Esophagus muscularis mucosa (tissue), 4 donors: ENCODE measurements at regions not wholly inside any gene's neighbourhood (a gene's known extent, or its start where the extent isn't known, plus 50 kb on each side); places are given as distances from the start of the nearest gene placed in this dataset.

Experiments used
- DNase-seq: peaks from one replicate; pipeline ENCODE4 v3.0.0-alpha.2; 2017; ENCODE audit errors: extremely low spot score
- H3K27ac ChIP-seq, 4 donors: fragments of 200-600 bp; sonication (generic); replicated peaks in 1 of 4; 1 replicate in 3 of 4; 2 replicates in 1 of 4; pipeline ENCODE4 v1.5.1; 2016 to 2019; ENCODE audit warnings: mild to moderate bottlenecking in 1 of 4
- H3K27me3 ChIP-seq, 4 donors: fragments of 200-600 bp; sonication (generic); one replicate each; pipeline versions ENCODE4 v1.5.1 to v1.6.0; 2016 to 2019
- H3K36me3 ChIP-seq, 4 donors: fragments of 200-600 bp; sonication (generic); one replicate each; pipeline ENCODE4 v1.5.1; 2016 to 2019
- H3K4me1 ChIP-seq, 4 donors: fragments of 200-600 bp; sonication (generic); one replicate each; pipeline ENCODE4 v1.5.1; 2016 to 2019
- H3K4me3 ChIP-seq, 4 donors: fragments of 200-600 bp; sonication (generic); 1 replicate in 2 of 4; 2 replicates in 2 of 4; pipeline ENCODE4 v1.5.1; 2016 to 2019; ENCODE audit warnings: mild to moderate bottlenecking in 4 of 4, moderate library complexity in 1 of 4
- H3K9me3 ChIP-seq, 4 donors: fragments of 200-600 bp; sonication (generic); 1 replicate in 3 of 4; 2 replicates in 1 of 4; pipeline ENCODE4 v1.5.1; 2016 to 2019
- EP300 ChIP-seq: sonication (generic); formaldehyde crosslinking; IDR thresholded peaks from one replicate; pipeline ENCODE4 v1.6.1; 2017; ENCODE audit warnings: antibody characterized with exemption
- POLR2A ChIP-seq: fragments of 450-650 bp; IDR thresholded peaks from one replicate; pipeline ENCODE4 v1.6.1; 2017; ENCODE audit warnings: antibody characterized with exemption, moderate library complexity, mild to moderate bottlenecking, low read depth
- POLR2AphosphoS5 ChIP-seq, 2 donors: sonication (generic); formaldehyde crosslinking; IDR thresholded peaks; one replicate each; pipeline ENCODE4 v1.6.1; 2017; ENCODE audit warnings: antibody characterized with exemption in 2 of 2
- WGBS: methylation state at CpG from one replicate; pipeline ENCODE4 v1.1.5; 2018; 5-methylcytosine and 5-hydroxymethylcytosine counted together
- intact Hi-C: fragments of 100-400 bp; cut with DNase I; formaldehyde crosslinking; loops from one replicate; pipeline ENCODE4 v1.15.1; 2023
- TF ChIP-seq, protein P1 (sequence below), 3 experiments: fragments of 200-600 bp in 2 of 3; fragments of 450-650 bp in 1 of 3; sonication (generic) in 2 of 3; IDR thresholded peaks; one replicate each; pipeline ENCODE4 v1.5.1; 2017 to 2019; ENCODE audit warnings: antibody characterized with exemption in 3 of 3, mild to moderate bottlenecking in 2 of 3, moderate library complexity in 1 of 3

- 24% methylated on average over 4 of the region's 4 CpGs for WGBS
- Histone ChIP-seq H3K4me1 (peaks cover 33 to 60% (median 52%) of the 10 kb centered on the region in 4 donors), H3K9me3 (no peaks in the 10 kb centered on the region), H3K27me3 (no peaks in the 10 kb centered on the region), H3K27ac (peak overlapping the region; percentile 74 to 81 (median 78)), H3K4me3 (no peak overlapping the region), H3K36me3 (no peaks in the 10 kb centered on the region)
- no peak for DNase-seq
- intact Hi-C loops: loop anchor here (5.0 kb wide), 2 partner anchors 385 to 610 kb away; partner anchors contain the start of gene CITED2
- TF ChIP-seq POLR2AphosphoS5 (IDR thresholded peaks at IDR 0.05) (no peak), EP300 (no peak), POLR2A (no peak)
- TF ChIP-seq, protein P1, sequence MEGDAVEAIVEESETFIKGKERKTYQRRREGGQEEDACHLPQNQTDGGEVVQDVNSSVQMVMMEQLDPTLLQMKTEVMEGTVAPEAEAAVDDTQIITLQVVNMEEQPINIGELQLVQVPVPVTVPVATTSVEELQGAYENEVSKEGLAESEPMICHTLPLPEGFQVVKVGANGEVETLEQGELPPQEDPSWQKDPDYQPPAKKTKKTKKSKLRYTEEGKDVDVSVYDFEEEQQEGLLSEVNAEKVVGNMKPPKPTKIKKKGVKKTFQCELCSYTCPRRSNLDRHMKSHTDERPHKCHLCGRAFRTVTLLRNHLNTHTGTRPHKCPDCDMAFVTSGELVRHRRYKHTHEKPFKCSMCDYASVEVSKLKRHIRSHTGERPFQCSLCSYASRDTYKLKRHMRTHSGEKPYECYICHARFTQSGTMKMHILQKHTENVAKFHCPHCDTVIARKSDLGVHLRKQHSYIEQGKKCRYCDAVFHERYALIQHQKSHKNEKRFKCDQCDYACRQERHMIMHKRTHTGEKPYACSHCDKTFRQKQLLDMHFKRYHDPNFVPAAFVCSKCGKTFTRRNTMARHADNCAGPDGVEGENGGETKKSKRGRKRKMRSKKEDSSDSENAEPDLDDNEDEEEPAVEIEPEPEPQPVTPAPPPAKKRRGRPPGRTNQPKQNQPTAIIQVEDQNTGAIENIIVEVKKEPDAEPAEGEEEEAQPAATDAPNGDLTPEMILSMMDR (IDR thresholded peaks at IDR 0.05): no peak
Measured at GRCh38 chr6:139982652-139983295, 608.3 kb upstream of the CITED2 start.

GRCh38 chr6:139982195-139982594, 607.7 kb upstream of the CITED2 start:
- 8% methylated on average over 1 of the region's 1 CpG for whole genome bisulfite sequencing
- H3K36me3 ChIP-seq: no peaks in the 10 kb centered on the region
- H3K4me1 ChIP-seq: peaks cover 33 to 64% (median 55%) of the 10 kb centered on the region in 4 donors
- intact Hi-C loops: loop anchor here (5.0 kb wide), 2 partner anchors 385 to 610 kb away; partner anchors contain the start of gene CITED2
- no peak for TF ChIP-seq EP300
- TF ChIP-seq, protein P1 (IDR thresholded peaks at IDR 0.05): no peak
- no peak for TF ChIP-seq POLR2A
- TF ChIP-seq POLR2AphosphoS5 (IDR thresholded peaks at IDR 0.05): no peak
- H3K4me3 ChIP-seq: no peak overlapping the region
- peak overlapping the region; percentile 74 to 81 (median 78) for H3K27ac ChIP-seq
- no peak for DNase-seq
- no peaks in the 10 kb centered on the region for H3K27me3 ChIP-seq
- H3K9me3 ChIP-seq: no peaks in the 10 kb centered on the region

GRCh38 chr6:139981768-139982181, 607.3 kb upstream of the CITED2 start:
- DNase-seq: no peak
- no peaks in the 10 kb centered on the region for H3K9me3 ChIP-seq
- H3K4me1 ChIP-seq: peaks cover 33 to 64% (median 55%) of the 10 kb centered on the region in 4 donors
- intact Hi-C loops: loop anchor here (5.0 kb wide), 2 partner anchors 384 to 609 kb away; partner anchors contain the start of gene CITED2
- TF ChIP-seq POLR2AphosphoS5 (IDR thresholded peaks at IDR 0.05) (peak; percentile 13 to 29), EP300 (no peak), POLR2A (no peak)
- TF ChIP-seq, protein P1 (IDR thresholded peaks at IDR 0.05): no peak
- no peaks in the 10 kb centered on the region for H3K36me3 ChIP-seq
- no peaks in the 10 kb centered on the region for H3K27me3 ChIP-seq
- 1% methylated on average over 5 of the region's 5 CpGs for WGBS
- H3K4me3 ChIP-seq: no peak overlapping the region
- H3K27ac ChIP-seq: peak overlapping the region; percentile 74 to 81 (median 78)

GRCh38 chr6:139981066-139981624, 606.7 kb upstream of the CITED2 start:
- H3K27ac ChIP-seq: peak overlapping the region; percentile 74 to 81 (median 78)
- intact Hi-C loops: loop anchor here (5.0 kb wide), 2 partner anchors 384 to 609 kb away; partner anchors contain the start of gene CITED2
- no peaks in the 10 kb centered on the region for H3K36me3 ChIP-seq
- no peak for DNase-seq
- no peak overlapping the region for H3K4me3 ChIP-seq
- no peaks in the 10 kb centered on the region for H3K27me3 ChIP-seq
- 92% methylated on average over 1 of the region's 1 CpG for WGBS
- peaks cover 33 to 64% (median 55%) of the 10 kb centered on the region in 4 donors for H3K4me1 ChIP-seq
- H3K9me3 ChIP-seq: no peaks in the 10 kb centered on the region
- TF ChIP-seq, protein P1 (IDR thresholded peaks at IDR 0.05): no peak
- TF ChIP-seq EP300 (no peak), POLR2AphosphoS5 (IDR thresholded peaks at IDR 0.05) (no peak), POLR2A (no peak)
